ENCODE measurements at regions not wholly inside any gene's neighbourhood (a gene's known extent, or its start where the extent isn't known, plus 50 kb on each side); places are given as distances from the start of the nearest gene placed in this dataset.

- no peak for DNase-seq
- no peaks in the 10 kb centered on the region for H3K27me3 ChIP-seq (ENCODE audit: insufficient read depth, low read depth, severe bottlenecking)
- no peak overlapping the region for H3K4me3 ChIP-seq (ENCODE audit: low read depth, low read length)
- H3K27ac ChIP-seq, result no peak overlapping the region
- TF ChIP-seq CTCF (IDR thresholded peaks at IDR 0.05; ENCODE audit: low read depth, low read length), result no peak
- H3K9me3 ChIP-seq (ENCODE audit: severe bottlenecking), result no peaks in the 10 kb centered on the region
- H3K36me3 ChIP-seq, result no peaks in the 10 kb centered on the region
These were observed 214.8 kb upstream of the GCFC2 start for GRCh38 chr2:75925331-75926024.

- Histone ChIP-seq H3K36me3 (no peaks in the 10 kb centered on the region), H3K9me3 (ENCODE audit: severe bottlenecking) (no peaks in the 10 kb centered on the region), H3K27me3 (ENCODE audit: insufficient read depth, low read depth, severe bottlenecking) (no peaks in the 10 kb centered on the region), H3K27ac (no peak overlapping the region), H3K4me3 (ENCODE audit: low read depth, low read length) (no peak overlapping the region)
- no peak for DNase-seq
- TF ChIP-seq CTCF (IDR thresholded peaks at IDR 0.05; ENCODE audit: low read depth, low read length), result no peak
These were observed 211.5 kb upstream of the GCFC2 start for GRCh38 chr2:75922191-75922590.

DNA sequence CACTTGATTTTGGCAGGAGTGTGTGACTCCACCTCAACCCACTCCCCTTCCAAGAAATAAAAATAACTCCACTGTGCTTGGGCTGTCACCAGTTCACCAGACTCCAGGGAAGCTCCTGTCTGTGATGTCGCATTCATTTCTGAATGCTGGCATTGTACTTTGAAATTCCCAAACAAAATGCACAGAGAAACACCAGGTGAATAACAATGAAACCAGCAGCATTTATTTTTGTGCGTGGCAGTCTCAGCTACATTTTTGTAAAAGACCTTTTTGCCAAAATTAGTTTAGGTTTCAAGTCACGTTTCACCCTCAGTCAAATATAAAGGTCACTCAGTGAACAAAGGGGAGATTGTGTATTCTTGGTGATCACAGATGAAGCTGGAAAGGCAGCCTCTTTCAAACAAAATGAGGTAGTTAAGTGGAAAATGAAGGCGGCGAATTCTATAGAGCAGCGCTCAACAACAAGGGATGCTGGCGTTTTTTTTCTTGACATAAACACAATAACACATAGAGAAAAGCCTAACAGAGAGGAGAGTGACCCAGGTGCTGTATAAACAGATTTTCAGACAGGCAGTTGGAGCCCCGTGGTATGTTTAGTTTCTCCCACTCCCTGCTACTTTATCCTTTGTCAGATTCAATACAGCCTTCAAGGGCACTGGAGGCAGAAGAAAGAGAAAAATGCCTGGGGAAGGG, 210.3 kb upstream of the GCFC2 start:
- H3K9me3 ChIP-seq (ENCODE audit: severe bottlenecking), result no peaks in the 10 kb centered on the region
- no peak overlapping the region for H3K27ac ChIP-seq
- H3K27me3 ChIP-seq (ENCODE audit: insufficient read depth, low read depth, severe bottlenecking), result no peaks in the 10 kb centered on the region
- no peaks in the 10 kb centered on the region for H3K36me3 ChIP-seq
- no peak for DNase-seq
- H3K4me3 ChIP-seq (ENCODE audit: low read depth, low read length), result no peak overlapping the region
- no peak for TF ChIP-seq CTCF (IDR thresholded peaks at IDR 0.05; ENCODE audit: low read depth, low read length)

- Histone ChIP-seq H3K4me3 (ENCODE audit: low read depth, low read length) (no peak overlapping the region), H3K27me3 (ENCODE audit: insufficient read depth, low read depth, severe bottlenecking) (no peaks in the 10 kb centered on the region), H3K9me3 (ENCODE audit: severe bottlenecking) (no peaks in the 10 kb centered on the region), H3K36me3 (no peaks in the 10 kb centered on the region), H3K27ac (peak overlapping the region; percentile 54)
- DNase-seq, result peak; percentile 94
- no peak for TF ChIP-seq CTCF (IDR thresholded peaks at IDR 0.05; ENCODE audit: low read depth, low read length)
These were observed 205.3 kb upstream of the GCFC2 start for GRCh38 chr2:75915851-75916634.

DNA sequence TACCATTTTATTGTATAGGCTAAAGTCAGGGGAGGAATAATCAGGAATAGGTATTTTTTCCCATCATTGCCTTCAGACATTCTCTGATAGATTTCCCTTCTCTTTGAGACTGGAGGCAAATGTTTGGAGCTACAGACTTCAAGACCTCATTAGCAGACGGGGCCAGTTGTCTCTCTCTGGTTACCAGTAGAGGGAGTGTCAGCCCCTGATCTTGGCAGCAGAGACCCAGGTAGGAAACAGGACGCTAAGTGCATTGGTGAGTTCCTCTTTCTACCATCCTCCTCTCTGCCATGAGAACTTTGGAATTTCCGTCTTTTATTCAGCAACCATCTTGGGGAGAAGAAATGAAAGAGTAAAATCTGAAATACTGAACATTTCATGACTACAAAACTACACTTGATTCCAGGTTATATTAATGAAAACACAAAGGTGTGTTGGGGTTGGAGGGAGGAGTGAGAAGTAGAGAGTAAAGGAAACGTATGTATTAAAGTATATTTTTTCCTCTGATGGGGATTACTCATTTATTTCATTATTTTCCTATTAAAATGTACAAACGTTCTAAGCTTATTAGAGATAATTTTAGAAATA, 186.2 kb upstream of the GCFC2 start:
- H3K9me3 ChIP-seq (ENCODE audit: severe bottlenecking), result no peaks in the 10 kb centered on the region
- DNase-seq, result peak; percentile 82
- H3K27me3 ChIP-seq (ENCODE audit: insufficient read depth, low read depth, severe bottlenecking), result no peaks in the 10 kb centered on the region
- no peaks in the 10 kb centered on the region for H3K36me3 ChIP-seq
- no peak overlapping the region for H3K4me3 ChIP-seq (ENCODE audit: low read depth, low read length)
- H3K27ac ChIP-seq, result no peak overlapping the region
- peak; percentile 96 for TF ChIP-seq CTCF (IDR thresholded peaks at IDR 0.05; ENCODE audit: low read depth, low read length)
